ENCODE measurements at regions not wholly inside any gene's neighbourhood (a gene's known extent, or its start where the extent isn't known, plus 50 kb on each side); places are given as distances from the start of the nearest gene placed in this dataset.

DNA sequence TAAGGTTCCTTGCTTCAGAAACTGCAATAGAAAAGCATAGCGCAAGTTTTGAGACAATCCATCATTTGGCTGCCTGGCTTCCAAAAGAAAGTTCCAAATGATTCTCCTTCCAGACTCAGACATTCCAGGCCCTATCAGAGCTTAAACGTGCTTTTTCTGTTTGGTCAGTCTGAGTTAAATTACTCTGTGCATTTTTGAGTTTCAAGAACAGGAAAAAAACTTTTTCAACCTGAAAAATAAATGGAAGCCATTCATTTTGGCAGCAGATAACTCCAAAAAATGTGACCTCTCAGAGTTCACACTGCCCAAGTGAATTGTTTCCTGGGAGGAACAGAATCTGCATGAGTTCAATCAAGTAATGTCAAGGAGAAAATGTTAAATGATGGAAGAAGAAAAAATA is 354.2 kb downstream of the CXCL12 start:
- DNase-seq (ENCODE audit: low read depth in 2 of 2) = no peak

DNA sequence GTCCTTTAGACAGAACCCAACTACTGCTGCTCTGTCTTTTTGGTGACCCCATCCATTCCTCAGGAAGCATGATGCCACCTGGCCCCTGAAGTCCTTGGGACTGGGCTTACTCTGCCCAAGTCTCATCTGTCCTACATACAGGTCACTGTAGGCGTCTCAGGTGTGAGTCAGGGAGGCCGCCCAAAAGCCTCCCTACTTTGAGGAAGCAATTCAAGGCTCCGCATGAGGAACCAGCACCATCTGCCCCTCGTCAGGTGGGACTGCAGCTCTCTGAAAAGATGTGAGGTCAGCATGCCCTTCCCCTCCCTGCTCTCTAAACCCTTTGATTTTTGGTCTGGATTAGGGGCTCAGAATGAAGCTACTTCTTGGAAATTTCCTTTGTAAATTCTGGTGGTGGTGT is 354.8 kb downstream of the CXCL12 start:
- no peak for DNase-seq (ENCODE audit: low read depth in 2 of 2)

DNA sequence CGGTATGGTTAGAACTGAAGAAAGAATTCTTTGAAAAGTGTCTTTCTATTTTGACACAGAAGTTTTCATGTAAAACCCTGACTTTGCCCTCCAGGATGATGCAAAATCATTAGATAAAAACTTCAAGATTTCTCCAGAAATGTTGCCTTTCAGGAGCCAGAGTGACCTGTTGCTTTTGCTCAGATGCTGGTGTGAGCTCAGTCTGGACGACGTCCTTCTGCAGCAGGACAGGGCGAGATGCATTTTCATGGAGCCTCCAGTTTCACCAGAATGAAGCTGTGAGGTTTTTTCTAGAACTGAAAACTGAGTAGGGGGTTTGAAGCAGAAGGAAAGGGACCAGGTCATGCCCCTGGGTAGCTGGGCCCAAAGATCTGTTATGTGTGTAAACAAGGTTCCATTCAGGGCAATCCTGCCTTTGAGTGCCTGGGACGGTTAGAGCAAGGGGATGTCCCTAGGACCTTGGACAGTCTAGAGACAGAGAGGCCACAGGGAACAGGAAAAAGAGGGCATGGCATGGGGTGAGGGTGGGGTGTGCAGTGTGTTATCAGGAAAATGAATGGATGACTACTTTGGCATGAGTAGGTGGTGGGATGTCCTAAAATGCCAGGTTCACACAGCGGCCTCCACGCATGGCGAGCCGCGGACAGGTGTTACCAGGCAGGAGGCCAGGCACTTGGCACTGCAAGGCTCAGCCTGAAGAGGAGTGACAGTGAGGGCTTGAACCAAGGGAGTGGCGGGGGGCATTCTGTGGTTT is 356.3 kb downstream of the CXCL12 start:
- DNase-seq (ENCODE audit: low read depth in 2 of 2) = no peak

DNA sequence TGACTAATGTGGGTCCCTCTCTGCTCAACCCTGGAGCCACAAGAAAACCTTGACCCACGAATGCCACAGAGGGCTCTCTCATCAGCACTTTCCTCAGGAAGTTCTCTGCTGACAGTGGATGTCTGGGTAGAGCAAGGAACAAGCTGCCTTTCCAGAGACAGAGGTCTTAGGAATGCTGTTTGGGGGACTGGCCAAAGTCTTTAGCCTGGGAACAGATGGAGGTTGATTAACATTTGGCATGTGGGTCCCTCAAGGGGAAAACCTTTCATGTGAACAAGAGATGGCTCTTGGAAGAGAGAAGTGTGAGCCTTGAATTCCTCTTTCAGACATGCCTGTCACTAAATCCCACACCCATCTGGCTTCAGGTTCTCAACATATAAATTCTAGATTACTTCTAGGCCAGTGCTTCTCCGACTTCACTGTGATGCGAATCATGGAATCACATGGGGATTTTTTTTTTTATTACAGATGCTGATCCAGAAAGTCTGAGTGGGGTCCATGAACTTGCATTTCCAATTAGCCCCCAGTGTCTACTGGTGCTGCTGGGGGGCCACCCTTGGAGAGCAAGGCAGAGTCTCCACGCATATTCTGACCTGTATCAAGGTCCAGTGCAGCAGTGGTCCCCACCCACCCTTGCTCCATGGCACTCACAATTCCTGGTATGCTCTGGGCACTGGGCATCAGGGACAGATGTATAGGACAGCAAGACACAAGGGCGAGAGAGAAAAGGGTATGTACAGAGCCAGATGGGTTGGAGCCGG is 360.4 kb downstream of the CXCL12 start:
- DNase-seq (ENCODE audit: low read depth in 2 of 2) = no peak

DNA sequence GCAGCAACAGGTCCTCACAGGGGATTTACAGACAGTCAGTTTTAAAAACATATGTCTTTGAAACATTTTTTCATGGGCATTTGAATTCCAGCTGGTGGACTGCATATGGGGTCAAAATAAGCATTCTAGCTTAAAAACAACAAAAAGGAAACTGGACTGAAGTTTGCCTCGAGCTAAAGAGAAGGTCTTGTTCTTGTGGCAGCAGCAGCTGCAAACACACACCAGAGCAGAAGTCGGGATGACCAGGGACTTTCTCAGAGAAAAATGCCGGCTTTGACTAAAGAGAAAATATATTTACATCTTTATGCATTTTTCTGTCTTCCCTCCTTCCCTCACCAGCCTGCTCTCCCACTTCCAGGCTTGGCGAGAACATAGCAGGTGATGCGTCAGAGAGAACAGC is 361.4 kb downstream of the CXCL12 start:
- DNase-seq (ENCODE audit: low read depth in 2 of 2) = no peak

DNA sequence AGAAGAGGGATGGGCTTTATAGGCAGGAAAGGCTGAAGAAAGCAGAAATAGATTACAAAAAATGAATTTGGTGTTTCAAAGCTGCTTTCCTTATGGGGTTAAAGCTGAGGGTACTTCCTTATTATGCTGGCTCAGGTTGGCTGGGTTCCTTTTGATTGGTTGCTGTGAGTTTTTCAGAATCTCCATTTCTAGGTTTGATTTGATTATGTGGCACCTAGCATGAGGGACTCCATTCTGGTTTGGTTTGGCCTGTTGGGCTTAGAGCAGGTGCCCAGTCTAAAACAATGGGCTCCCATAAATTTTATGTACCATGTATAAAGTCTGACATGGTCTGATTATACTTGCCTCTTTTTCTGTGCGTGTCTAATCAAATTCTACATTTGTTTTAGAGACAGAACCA is 362.7 kb downstream of the CXCL12 start:
- no peak for DNase-seq (ENCODE audit: low read depth in 2 of 2)

DNA sequence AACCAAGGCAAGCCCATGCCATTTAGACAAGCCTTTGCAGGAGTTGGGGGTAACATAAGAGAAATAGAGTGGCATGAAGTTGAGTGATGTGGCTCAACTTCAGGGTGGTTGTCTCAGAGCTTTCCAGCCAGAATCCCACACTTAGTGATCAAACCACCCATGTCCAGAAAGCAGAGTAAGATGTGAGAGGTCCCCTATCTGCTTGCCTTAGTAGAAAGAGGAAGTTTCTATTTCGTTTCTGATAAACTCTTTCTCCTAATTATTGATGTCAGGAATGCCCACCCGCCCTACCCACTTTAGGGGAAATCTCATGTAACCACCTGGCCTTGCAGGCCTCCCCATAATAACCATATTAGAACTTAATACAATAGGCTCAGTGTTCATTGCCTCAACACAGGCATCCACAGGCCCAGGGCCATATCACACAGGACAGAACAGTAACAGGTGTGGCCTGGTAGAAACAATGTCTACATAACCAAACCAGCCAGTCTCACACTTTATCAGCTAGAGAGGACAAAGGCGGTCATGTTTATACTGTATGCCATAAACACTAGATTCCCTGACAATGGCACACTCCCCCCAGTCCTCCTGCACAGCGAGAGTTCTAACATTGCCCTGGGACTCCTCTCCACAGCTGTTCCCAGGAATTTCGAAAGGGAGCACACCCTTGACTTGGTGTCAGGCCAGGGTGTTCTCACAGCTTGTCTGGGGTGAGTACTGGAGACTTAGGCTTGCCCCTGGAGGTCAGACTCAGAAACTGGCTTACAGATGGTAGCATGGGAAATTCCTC is 364.4 kb downstream of the CXCL12 start:
- DNase-seq (ENCODE audit: low read depth in 2 of 2) = no peak

DNA sequence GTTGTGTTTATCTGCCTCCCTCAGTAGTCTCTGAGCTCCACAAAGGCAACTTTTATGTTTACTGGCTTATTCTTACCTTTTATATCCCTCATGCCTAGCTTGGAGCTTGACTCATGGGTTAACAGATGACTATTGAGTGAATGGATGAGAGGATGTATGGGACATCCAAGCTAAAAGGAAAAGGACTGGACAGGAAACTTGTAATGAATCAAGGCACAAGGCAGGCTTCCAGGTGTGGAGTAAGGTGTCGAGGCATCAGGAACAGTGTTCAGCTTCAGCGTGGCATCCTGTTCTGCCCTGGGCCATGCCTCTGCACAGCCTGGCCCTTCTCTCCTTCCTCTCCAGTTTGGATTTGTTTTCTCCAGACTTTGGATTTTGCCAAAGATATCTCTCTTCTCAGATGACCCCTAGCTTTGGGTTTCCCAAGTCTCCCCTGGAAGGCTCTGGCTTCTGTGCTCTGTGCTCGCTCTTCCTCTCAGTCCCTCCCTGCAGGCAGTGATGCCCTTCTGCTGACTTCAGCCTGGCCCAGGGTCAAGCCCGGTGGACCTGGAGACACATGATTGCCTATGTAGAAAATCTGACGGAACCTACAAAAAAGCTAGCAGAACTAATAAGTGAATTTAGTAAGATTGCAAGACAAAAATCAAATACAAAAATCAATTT is 367.3 kb downstream of the CXCL12 start:
- no peak for DNase-seq (ENCODE audit: low read depth in 2 of 2)

DNA sequence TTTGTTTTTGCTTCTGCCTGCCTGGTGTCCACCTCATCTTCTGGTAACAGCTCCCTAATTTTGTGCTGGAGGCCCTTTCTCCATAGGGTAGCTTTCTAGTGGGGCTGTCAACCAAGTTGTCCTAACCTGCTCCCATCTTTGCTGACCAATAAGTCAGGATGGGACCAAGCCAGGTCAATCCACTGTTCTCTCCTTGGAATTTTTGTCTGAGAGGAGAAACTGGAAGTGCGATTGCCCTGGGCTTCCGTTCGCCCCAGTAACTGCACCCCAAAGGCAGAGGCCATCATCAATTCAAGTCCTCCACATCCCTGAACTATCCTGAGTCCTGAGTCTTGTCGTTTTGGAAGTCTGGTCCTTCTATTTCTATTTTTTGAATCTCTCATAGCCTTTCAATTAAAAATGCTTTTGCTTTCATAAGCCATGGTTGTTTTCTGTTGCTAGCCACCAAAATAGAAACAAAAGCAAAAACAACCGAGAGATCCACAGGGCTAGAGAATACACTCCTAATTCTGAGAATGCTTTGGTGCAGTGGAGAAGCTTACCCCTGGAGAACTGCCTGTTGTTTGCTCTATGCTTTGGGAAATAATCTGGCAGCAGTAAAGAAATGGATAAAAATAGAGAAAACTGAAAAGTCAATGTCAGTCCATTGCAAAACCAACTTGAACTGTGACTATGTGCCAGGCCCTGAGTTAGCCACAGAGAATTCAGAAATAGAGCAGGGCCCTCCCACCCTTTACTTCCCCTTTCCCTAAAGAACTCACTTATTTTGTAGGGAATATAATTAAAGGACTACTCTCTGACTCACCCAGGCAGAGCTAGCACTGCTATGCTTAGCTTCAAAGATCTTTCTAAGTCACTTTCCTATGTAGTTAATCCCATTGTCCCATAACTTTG is 368.1 kb downstream of the CXCL12 start:
- DNase-seq (ENCODE audit: low read depth in 2 of 2) = no peak

DNA sequence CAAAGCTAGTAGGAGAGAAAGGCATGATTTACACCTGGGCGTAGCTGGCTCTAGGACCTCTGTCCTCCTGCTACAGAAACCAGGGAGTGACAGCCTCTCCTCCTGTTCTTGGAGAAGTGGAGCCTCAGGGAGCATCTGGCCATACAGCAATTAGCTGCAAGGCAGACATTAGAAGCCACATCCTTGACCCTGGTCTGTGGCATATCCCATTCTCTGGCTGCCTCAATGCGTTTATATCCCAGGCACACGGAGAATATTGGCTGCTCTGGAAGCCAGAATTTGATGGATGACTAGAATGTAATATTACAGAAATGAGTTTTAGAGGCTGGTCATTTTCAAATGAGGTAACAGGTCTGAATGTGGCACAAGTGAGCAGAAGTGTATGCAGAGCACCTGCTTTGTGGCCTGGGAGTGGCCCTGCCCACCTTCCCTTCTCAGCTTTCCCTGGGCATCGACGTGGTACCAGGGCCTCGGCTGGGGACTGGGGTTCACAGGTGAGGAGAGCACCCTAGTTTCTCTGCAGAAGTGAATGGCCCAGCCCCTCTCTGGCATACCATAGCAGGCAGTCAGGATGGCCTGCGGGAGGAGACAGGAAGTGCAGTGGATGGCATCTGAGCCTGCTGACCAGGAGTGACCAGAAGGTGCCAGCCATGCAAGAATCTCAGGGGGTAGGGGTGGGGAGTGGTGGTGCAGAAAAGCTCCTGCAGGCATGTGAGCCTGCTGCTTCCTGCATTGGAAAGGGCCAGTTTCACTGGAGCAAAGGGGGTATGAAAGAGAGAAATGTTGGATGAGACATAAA is 367.2 kb upstream of the ZNF32 start:
- DNase-seq (ENCODE audit: low read depth in 2 of 2) = no peak

DNA sequence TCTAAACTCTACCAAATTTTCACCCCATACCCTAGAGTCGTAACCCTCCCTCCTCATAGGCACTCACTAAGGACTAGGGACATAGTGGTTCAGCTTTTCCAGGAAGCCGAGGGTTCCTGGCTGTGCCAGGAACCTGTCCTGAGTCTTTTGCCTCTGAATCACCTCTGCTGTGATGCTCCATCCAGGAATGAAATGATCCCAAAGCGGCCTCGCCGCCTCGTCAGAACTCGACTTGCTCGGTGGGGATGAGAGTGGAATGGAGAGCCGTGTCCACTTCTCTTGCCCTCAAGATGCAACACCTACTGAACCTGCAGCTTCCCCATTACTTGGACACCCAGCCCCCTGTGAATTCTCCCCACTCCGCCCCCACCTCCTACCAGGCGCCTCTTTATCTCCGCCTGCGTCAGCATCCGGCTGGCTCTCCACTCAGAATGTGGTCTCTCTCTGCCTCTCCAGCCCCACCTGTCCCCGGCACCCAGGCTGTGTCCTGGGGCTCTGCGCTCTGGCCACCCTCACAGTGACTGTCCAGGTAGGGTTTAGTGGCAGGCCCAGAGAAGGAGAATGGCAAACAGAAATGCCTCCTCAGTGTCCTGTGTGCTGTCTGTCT is 366.1 kb upstream of the ZNF32 start:
- no peak for DNase-seq (ENCODE audit: low read depth in 2 of 2)

DNA sequence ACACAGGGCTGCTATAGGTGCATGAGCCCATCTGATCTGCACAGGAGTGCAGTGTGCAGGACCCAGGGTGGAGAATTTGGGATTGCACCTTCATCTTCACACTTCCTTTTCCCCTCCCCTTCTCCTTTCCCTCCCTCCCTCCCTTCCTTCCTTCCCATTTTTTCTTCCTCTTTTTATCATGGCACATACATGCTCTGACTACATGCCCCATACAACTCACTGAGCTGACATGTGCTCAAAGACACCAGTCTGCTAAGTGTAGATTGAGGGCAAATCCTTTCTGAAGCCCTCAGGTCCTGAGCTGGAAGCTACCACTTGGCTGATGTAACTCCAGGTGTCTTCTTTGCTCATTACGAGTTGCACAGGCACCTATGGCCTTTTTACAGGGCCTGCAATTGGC is 365.3 kb upstream of the ZNF32 start:
- no peak for DNase-seq (ENCODE audit: low read depth in 2 of 2)

DNA sequence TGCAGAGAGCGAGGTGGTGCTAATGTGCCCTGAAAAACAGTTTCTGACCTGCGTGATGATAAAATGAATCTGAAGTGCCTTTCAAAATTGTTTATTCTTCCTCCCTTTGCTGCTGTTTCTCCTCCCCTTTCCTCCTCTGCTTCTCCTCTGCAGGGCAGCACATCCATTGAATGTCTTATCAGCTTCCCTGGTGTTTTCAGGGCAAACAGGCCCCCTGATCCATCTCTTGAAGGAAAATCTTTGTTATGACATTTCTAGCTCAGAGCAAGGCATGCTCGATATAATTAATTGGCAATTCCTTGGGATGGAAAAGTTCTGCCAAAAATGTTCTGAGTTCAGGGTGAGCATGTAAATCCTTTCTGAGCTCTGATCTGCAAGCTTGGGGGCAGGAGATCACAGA is 364.2 kb upstream of the ZNF32 start:
- no peak for DNase-seq (ENCODE audit: low read depth in 2 of 2)

DNA sequence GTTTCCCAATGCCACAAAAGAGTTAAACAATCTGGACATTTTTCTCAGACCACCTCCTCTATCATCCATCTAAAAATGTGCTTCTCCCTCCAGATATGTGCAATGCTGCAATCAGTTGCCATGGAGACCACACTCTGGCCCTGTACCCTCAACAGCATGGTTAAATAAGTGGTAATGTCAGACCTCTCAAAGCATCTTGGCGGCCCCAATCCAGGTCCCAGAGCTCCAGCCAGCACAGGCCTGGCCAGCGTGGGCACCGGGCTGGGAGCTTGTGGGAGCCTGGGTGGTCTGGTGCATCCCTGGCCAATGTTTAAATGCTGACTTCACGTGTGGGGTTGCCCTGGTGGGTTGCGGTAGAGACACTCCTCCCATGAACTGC is 362.9 kb upstream of the ZNF32 start:
- DNase-seq (ENCODE audit: low read depth in 2 of 2) = no peak

DNA sequence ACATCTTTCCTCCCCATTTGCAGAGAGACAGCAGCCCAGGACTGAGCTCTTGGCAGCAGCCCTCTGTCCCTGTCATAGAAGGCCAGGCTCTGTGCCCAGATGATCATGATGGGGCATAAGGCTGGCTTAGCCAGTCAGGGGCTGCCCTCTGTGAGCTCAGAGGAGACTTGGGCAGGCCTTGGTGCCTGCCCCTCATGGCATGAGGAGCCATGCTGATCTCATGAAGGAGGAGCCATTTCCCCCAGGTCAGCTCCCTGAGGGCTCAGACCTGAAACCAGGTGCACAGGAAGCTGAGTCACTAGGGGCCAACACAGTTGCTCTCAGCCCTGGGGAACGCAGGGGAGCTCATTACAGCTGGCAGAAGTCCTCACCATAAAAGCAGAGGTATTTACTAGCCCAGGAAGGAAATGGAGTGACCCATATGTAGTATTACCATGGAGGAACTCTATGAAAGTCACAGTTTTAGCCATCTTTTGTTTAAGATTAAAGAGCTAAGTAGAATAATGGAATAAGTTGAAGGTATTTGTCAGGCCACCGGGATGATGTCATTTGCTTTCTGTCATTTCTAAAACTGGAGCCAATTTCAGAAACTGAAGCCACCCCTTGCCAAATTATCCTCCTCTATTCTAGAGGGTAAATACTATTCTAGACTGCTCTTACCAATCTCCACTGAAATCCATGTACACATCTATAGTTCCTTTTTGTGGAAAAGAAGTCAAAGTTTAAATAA is 362.4 kb upstream of the ZNF32 start:
- DNase-seq (ENCODE audit: low read depth in 2 of 2) = no peak

DNA sequence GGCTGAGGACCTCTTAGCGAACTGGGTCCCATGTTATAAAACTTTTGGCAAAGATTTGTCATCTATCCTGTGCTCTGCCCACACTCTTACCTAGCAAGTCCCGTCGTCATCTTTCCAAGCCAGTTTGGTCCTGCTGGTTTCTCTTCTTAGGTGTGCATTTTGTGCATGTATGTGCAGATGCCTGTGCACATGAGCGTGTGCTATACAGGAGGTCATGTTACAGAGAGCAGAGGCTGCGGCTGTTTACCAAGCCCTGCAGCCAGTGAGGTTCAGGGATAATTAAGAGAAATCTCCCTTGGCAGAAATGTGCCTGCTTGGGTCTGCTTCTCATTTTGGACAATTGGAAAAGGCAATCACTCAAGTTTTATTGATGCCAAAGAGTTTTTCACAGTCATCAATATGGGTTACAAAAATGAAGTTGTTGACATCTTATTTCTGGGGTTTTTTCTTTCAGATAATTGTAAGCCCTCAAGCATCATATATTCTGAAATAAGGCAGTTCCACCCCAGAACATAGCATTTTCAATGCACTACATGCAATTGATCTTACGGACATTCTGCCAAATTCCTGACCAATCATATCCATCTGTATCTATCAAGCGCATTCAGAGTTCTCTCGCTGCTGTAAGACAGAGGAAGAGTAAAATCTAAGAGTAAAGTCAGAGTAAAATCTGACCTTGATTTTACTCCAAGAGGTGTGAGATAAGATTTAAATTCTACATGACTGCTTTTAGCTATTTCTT is 361.4 kb upstream of the ZNF32 start:
- no peak for DNase-seq (ENCODE audit: low read depth in 2 of 2)

DNA sequence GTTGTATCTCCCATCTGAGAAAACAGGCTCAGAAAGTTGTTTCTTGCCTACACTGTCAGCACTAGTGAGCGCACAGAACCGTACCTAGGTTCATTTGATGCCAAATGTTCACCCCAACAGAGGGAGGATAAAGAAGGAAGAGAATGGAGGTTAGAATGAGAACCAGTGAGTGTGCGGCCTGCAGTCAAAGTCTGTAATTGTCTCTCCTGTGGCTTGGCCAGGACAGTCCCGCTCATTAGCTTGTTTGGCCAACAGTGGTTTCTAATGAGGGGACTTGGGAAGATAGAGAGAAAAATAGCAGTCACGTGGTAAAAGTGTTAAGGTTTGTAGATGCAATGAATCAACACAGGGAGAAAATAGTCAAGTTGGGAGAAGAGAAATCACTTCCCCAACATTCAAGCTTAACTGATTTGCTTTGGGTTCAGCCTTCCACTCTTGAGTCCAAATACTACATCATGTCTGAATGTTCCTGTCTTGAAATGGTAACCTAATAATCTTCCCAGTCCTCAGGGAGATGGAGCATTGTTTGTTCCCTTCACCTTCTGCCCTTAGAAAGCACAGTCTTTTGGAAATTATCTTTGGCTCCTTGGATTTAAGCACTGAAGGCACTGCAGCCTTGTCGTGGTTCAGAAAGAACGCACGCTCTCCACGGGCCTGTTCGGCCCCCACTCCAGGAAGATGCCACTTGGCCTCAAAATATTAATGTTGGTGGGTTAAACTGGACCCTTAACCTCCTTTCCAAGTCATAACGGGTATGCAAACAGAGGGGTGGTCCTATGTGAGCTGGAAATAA is 360.4 kb upstream of the ZNF32 start:
- DNase-seq (ENCODE audit: low read depth in 2 of 2) = no peak
